ENCODE measurements at regions not wholly inside any gene's neighbourhood (a gene's known extent, or its start where the extent isn't known, plus 50 kb on each side); places are given as distances from the start of the nearest gene placed in this dataset.

DNA sequence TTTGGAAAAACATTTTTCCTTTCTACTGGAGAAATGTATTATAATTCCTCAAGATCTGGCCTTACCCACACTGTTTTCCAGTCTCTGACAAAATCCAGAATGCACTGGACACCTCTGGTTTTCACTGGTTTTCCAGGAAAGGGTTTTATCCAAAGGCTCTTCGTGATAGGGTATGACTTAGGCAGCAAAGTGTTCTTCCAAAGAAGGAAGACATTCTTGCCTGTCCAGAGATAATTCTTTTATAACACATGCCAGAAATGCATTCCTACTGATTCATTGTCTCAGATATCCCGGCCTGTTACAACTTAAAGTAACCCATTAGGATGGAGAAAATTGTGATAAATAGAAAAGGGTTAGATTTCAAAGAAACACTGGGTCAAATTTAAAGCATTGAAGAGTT, 2343.1 kb downstream of the PCDH7 start:
- TF ChIP-seq YY1 (IDR thresholded peaks at IDR 0.05; ENCODE audit: insufficient read depth, insufficient read length) (no peak), SUZ12 (IDR thresholded peaks at IDR 0.05; ENCODE audit: extremely low read depth, insufficient read depth, insufficient read length) (no peak), ZNF274 (IDR thresholded peaks at IDR 0.05; ENCODE audit: low read depth, low read length) (no peak)

Data from NT2/D1 (cell line).